ENCODE measurements at regions not wholly inside any gene's neighbourhood (a gene's known extent, or its start where the extent isn't known, plus 50 kb on each side); places are given as distances from the start of the nearest gene placed in this dataset.

- Histone ChIP-seq H2BK15ac (ENCODE audit: low read depth, low read length) (no peak overlapping the region), H3K4ac (ENCODE audit: low read depth, low read length) (no peak overlapping the region), H3K79me1 (ENCODE audit: insufficient read depth, low read depth, low read length, poor library complexity, severe bottlenecking) (no peaks in the 10 kb centered on the region), H4K8ac (replicated peaks; ENCODE audit: insufficient read length, low read depth, low read length) (no peak overlapping the region), H3K4me1 (ENCODE audit: insufficient read depth, low read length) (no peaks in the 10 kb centered on the region), H4K5ac (ENCODE audit: insufficient read length, low read depth, low read length) (no peak overlapping the region), H3K9me3 (ENCODE audit: control insufficient read depth, low read depth, low read length) (peaks cover 13% of the 10 kb centered on the region), H3K23me2 (ENCODE audit: insufficient read length, low read depth, low read length, poor library complexity, severe bottlenecking) (no peaks in the 10 kb centered on the region), H3K27ac (ENCODE audit: insufficient read length, low read depth, low read length) (no peak overlapping the region), H2BK20ac (ENCODE audit: low read depth, low read length, poor library complexity, severe bottlenecking) (no peak overlapping the region), H4K91ac (ENCODE audit: insufficient read length, low read depth, low read length) (no peak overlapping the region), H3K14ac (ENCODE audit: insufficient read depth, low read length) (no peak overlapping the region), H3K23ac (ENCODE audit: insufficient read length, low read depth, low read length) (no peak overlapping the region), H4K20me1 (ENCODE audit: control insufficient read depth, insufficient read depth, insufficient read length) (no peaks in the 10 kb centered on the region), H2BK12ac (ENCODE audit: insufficient read length, low read depth, low read length) (no peak overlapping the region), H3K79me2 (ENCODE audit: insufficient read depth, low read length) (no peaks in the 10 kb centered on the region), H3K18ac (ENCODE audit: insufficient read length, low read depth, low read length) (no peak overlapping the region), H2BK120ac (ENCODE audit: low read depth, low read length, poor library complexity, severe bottlenecking) (no peak overlapping the region), H3K9ac (ENCODE audit: extremely low read depth, insufficient read length, low read length) (no peak overlapping the region), H3K4me2 (ENCODE audit: insufficient read depth, insufficient read length, low read length) (no peak overlapping the region), H2AK5ac (ENCODE audit: insufficient read length, low read length) (no peak overlapping the region), H2AFZ (ENCODE audit: low read length) (no peak overlapping the region), H2BK5ac (ENCODE audit: insufficient read length, low read length) (no peak overlapping the region), H3K56ac (ENCODE audit: insufficient read length, low read depth, low read length) (no peak overlapping the region), H3K27me3 (ENCODE audit: insufficient read depth, low read length) (no peaks in the 10 kb centered on the region), H3T11ph (ENCODE audit: low read length) (no peak overlapping the region)
- Mint-ChIP-seq H3K9me3 (peaks cover 30 to 56% of the 10 kb centered on the region in 2 experiments), H3K4me1 (peaks cover 4 to 9% of the 10 kb centered on the region in 2 experiments; a peak in 3 of 4 replicates), H3K27me3 (ENCODE audit: low read depth) (peaks cover 36% of the 10 kb centered on the region), H3K27ac (no peak overlapping the region), H3K36me3 (ENCODE audit: insufficient read depth in 1 of 3, low read depth in 3 of 3) (no peaks in the 10 kb centered on the region; a peak in 3 of 7 replicates), H3K4me3 (no peak overlapping the region)
- no peak for DNase-seq
- TF ChIP-seq CTCF (conservative IDR thresholded peaks at IDR 0.05) = no peak
- no CpG with 5 or more reads among the region's 2 CpGs for WGBS (ENCODE audit: extremely low coverage, insufficient read length, low lambda C conversion rate)
These were observed 146.8 kb upstream of the NALF2 start for GRCh38 chrX:69357317-69357716.
